Mononuclear cell (primary cell): ENCODE measurements at regions not wholly inside any gene's neighbourhood (a gene's known extent, or its start where the extent isn't known, plus 50 kb on each side); places are given as distances from the start of the nearest gene placed in this dataset.

Experiments used
- H3K27me3 ChIP-seq: 2 replicates; pipeline ENCODE4 v1.6.0; 2011; ENCODE audit warnings: low read length, control low read depth; ENCODE audit not compliant: insufficient read depth
- H3K4me1 ChIP-seq: 2 replicates; pipeline ENCODE4 v1.5.1; 2011; ENCODE audit warnings: mild to moderate bottlenecking, low read length, control low read depth; ENCODE audit not compliant: insufficient read depth
- H3K4me3 ChIP-seq: 2 replicates; pipeline ENCODE4 v1.5.1; 2011; ENCODE audit warnings: mild to moderate bottlenecking, low read length, moderate library complexity
- H3K9me3 ChIP-seq: 2 replicates; pipeline ENCODE4 v1.5.1; 2011; ENCODE audit warnings: low read depth, mild to moderate bottlenecking, control low read depth, low read length

GRCh38 chr9:108615152-108615551 lies 240.6 kb downstream of the ACTL7B start:
- Histone ChIP-seq H3K4me1 (peaks cover 10% of the 10 kb centered on the region), H3K4me3 (no peak overlapping the region), H3K27me3 (no peaks in the 10 kb centered on the region), H3K9me3 (no peaks in the 10 kb centered on the region)

DNA sequence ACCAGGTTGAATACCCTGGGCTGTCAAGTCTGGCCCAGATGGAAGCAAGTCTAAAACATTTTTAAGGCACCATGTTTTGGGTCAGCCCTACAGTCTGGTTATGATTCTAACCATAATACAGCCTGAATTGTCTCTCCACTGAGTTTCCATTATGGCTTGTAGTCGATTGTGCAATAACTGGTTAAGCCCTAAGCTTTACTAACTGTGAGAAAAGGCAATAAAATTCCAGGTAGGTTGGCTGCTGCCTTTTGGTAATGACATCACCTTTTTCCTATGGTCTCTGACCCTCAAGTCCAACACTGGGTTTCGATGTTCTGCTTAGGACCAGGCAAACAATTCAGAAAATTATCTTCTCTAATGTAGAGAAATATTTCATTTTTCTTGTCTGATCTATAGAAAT lies 243.3 kb downstream of the ACTL7B start:
- no peak overlapping the region for H3K4me3 ChIP-seq
- H3K27me3 ChIP-seq = no peaks in the 10 kb centered on the region
- H3K9me3 ChIP-seq = no peaks in the 10 kb centered on the region
- H3K4me1 ChIP-seq = peaks cover 9% of the 10 kb centered on the region

DNA sequence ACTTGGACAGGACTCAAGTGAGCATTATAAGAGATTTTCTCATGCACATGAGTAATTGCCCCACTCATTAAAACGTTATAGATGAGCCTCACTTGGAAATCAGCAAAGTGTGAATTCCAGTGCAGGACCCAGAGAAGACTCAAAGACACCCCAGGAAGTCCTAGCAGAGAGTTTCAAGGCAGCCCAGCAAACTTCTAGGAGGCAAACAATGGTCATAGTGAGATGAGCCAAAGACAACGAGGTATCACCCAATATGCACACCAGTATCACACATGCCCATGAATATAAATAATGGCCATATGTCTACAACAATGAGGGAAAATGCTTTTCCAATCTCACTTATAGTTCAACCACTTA lies 245.9 kb downstream of the ACTL7B start:
- Histone ChIP-seq H3K9me3 (no peaks in the 10 kb centered on the region), H3K4me3 (no peak overlapping the region), H3K4me1 (no peaks in the 10 kb centered on the region), H3K27me3 (no peaks in the 10 kb centered on the region)

DNA sequence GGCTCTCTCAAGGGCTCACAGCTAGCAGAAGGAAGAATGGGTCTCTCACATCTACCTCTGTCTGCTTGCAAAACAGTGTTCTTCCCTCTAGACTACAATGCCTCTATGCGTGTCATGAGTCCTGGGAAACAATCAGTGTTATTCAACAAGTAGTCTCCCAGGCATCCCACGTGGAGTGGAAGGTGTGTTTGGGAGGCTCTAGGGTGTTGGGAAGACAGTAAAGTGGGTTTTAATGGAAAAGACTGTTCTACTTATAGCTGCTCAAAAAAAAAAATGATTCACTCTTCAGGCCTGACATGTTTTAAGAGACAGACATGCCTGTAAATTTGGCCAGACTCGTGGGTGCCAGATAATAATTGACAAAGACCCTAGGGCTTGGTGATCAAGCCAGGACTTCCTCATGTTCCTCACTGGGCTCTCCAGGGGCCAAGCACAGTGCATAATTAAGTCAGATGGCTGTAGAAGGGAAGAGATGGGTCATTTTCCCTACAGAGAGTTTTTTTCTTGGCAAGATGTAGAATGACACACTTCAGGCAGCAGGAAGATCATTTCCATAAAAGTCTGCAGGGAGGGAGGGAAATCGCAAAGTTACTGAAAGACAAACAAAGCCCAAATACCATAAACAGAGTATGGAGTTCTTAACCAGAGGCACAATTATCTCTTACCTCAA lies 246.4 kb downstream of the ACTL7B start:
- no peaks in the 10 kb centered on the region for H3K27me3 ChIP-seq
- no peaks in the 10 kb centered on the region for H3K9me3 ChIP-seq
- no peak overlapping the region for H3K4me3 ChIP-seq
- H3K4me1 ChIP-seq = no peaks in the 10 kb centered on the region

- H3K4me1 ChIP-seq = no peaks in the 10 kb centered on the region
- H3K4me3 ChIP-seq = no peak overlapping the region
- H3K9me3 ChIP-seq = no peaks in the 10 kb centered on the region
- no peaks in the 10 kb centered on the region for H3K27me3 ChIP-seq
These were observed 248.2 kb downstream of the ACTL7B start for GRCh38 chr9:108607607-108608006.

DNA sequence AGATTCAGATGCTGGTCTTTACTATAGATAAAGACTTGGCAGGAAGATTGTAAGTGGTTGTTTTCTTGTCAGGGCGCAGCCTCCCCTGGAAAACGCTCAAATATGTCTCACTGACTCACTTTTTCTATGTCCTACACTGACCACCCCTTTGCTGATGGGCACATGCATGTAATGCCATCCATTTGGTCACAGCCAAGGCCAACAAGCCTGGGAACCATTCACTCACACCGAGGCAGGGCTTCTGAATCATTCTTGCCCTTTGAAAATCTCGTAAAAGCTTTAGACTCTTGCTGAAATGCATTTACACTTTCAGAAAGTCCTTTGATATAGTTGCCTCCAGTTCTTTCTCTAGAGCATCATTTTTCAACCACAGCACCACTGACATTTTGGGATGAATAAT lies 249.4 kb downstream of the ACTL7B start:
- Histone ChIP-seq H3K27me3 (no peaks in the 10 kb centered on the region), H3K4me1 (no peaks in the 10 kb centered on the region), H3K9me3 (no peaks in the 10 kb centered on the region), H3K4me3 (no peak overlapping the region)

GRCh38 chr9:108603141-108603540 lies 252.6 kb downstream of the ACTL7B start:
- H3K9me3 ChIP-seq = no peaks in the 10 kb centered on the region
- no peaks in the 10 kb centered on the region for H3K27me3 ChIP-seq
- H3K4me1 ChIP-seq = no peaks in the 10 kb centered on the region
- H3K4me3 ChIP-seq = no peak overlapping the region

GRCh38 chr9:108600896-108601295 lies 254.9 kb downstream of the ACTL7B start:
- Histone ChIP-seq H3K4me3 (no peak overlapping the region), H3K9me3 (no peaks in the 10 kb centered on the region), H3K4me1 (no peaks in the 10 kb centered on the region), H3K27me3 (no peaks in the 10 kb centered on the region)

- H3K4me3 ChIP-seq = no peak overlapping the region
- H3K9me3 ChIP-seq = no peaks in the 10 kb centered on the region
- H3K27me3 ChIP-seq = no peaks in the 10 kb centered on the region
- no peaks in the 10 kb centered on the region for H3K4me1 ChIP-seq
These were observed 256.2 kb downstream of the ACTL7B start for GRCh38 chr9:108599571-108599970.

- H3K27me3 ChIP-seq = no peaks in the 10 kb centered on the region
- H3K9me3 ChIP-seq = no peaks in the 10 kb centered on the region
- peaks cover 15% of the 10 kb centered on the region for H3K4me1 ChIP-seq
- H3K4me3 ChIP-seq = no peak overlapping the region
These were observed 264.7 kb downstream of the ACTL7B start for GRCh38 chr9:108591121-108591520.

- Histone ChIP-seq H3K4me3 (no peak overlapping the region), H3K4me1 (peaks cover 19% of the 10 kb centered on the region), H3K9me3 (no peaks in the 10 kb centered on the region), H3K27me3 (no peaks in the 10 kb centered on the region)
These were observed 267.5 kb downstream of the ACTL7B start for GRCh38 chr9:108588246-108588645.

- Histone ChIP-seq H3K4me1 (peaks cover 35% of the 10 kb centered on the region), H3K4me3 (no peak overlapping the region), H3K27me3 (no peaks in the 10 kb centered on the region), H3K9me3 (no peaks in the 10 kb centered on the region)
These were observed 269.2 kb downstream of the ACTL7B start for GRCh38 chr9:108586471-108587139.

GRCh38 chr9:108584860-108585259 lies 270.9 kb downstream of the ACTL7B start:
- no peaks in the 10 kb centered on the region for H3K9me3 ChIP-seq
- H3K27me3 ChIP-seq = no peaks in the 10 kb centered on the region
- H3K4me1 ChIP-seq = peaks cover 48% of the 10 kb centered on the region
- no peak overlapping the region for H3K4me3 ChIP-seq

GRCh38 chr9:108582726-108583125 lies 273.1 kb downstream of the ACTL7B start:
- Histone ChIP-seq H3K4me3 (no peak overlapping the region), H3K4me1 (peaks cover 50% of the 10 kb centered on the region)

GRCh38 chr9:108579757-108580439 lies 275.9 kb downstream of the ACTL7B start:
- no peak overlapping the region for H3K4me3 ChIP-seq
- H3K4me1 ChIP-seq = peaks cover 38% of the 10 kb centered on the region
- H3K9me3 ChIP-seq = no peaks in the 10 kb centered on the region
- no peaks in the 10 kb centered on the region for H3K27me3 ChIP-seq

More at GRCh38 chr9:108582726-108583125, 273.1 kb downstream of the ACTL7B start:
- no peaks in the 10 kb centered on the region for H3K27me3 ChIP-seq
- H3K9me3 ChIP-seq = no peaks in the 10 kb centered on the region
